ENCODE measurements at regions not wholly inside any gene's neighbourhood (a gene's known extent, or its start where the extent isn't known, plus 50 kb on each side); places are given as distances from the start of the nearest gene placed in this dataset.

DNA sequence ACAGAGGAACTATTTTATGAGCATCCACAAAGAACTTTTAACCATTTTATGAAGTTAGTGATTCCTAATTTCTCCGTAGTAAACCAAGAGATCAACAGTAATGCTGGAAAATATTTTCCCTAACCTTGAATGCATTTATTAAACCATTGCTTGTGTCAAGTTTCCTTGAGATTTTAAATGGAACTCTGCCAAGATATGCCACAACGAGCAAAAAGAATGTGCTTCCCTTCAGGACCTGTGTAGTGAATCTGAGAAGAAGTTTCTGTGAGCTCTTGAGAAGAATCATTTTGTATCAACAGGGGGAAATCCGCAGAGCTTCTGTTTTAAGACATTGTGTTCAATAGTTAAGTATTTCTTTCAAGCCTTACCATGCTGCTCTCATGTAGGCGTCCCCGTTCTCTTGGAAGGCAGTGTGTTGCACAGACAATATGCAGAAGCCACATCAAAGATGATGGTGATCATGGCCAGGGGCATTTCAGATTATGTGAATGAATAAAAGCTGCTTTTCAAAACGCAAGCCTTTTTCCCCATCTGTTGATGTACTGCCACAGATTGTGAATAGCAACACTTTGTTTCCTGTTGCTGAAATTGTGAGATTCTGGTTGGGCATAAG lies 439.8 kb downstream of the BMP2 start:
- H3K4me3 ChIP-seq (ENCODE audit: low read depth, low read length), result no peak overlapping the region
- DNase-seq (ENCODE audit: low read depth), result no peak

DNA sequence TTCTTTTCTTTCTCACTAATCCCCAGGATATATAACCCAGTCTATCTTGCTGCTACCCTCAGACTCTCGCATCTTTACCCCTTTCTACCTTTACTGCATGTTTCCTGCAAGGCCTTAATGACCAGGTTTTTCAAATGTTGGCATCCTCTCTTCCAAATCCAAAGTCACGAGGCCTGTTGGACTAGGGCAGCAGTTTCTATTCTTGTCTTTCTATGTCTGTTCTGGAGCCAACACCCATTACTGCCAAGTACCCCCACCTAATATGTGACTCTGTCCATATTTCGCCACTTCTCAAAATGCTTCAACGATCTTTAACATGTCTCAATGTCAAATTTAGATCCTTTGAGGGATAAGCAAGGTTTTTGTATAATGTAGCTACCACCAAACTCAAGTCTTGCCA lies 443.4 kb downstream of the BMP2 start:
- no peak overlapping the region for H3K4me3 ChIP-seq (ENCODE audit: low read depth, low read length)
- no peak for DNase-seq (ENCODE audit: low read depth)

DNA sequence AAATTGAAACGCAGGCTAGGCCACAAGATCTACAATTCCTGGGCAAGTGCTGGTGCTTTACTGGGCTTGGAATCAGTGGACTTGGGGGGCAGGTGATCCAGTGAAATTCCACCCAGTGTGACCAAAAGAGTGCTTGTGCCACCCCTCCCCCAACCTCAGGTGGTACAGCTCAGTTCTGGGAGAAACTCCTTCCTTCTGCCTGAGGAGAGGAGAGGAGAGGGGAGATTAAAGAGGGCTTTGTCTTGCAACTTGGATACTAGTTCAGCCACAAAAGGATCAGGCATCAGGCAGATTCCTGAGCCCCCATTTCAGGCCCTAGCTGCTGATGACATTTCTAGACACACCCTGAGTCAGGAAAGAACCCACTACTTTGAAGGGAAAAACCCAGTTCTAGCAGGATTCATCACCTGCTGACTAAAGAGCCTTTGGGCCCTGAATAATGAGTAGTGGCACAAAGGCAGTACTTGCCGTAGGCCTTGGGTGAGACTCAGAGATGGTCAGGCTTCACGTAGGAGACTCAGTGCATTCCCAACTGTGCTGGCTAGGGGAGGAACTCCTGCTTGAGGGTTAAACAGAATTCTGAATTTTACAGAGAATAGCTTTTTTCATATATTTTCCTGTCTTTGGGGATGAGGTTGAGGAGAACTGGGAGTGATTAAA lies 446.7 kb downstream of the BMP2 start:
- H3K4me3 ChIP-seq (ENCODE audit: low read depth, low read length), result no peak overlapping the region
- DNase-seq (ENCODE audit: low read depth), result no peak

DNA sequence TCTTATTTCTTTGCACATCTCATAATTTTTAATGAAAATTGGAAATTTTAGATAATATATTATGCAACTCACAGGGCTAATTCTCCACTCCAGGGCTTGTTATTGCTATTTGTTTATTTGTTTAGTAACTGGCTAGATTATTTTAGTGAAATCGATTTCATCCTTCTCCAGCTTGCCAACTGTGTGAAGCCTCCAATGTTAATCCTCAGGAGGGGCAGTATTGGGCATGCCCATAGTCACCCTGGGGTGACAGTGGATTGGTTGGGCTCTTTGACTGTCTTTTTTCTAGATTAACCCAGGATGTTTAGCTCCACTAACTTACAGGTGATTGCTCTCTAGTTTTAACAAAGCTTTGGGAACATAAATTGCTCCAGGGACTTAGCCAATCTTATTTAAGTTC lies 450.1 kb downstream of the BMP2 start:
- no peak for DNase-seq (ENCODE audit: low read depth)
- H3K4me3 ChIP-seq (ENCODE audit: low read depth, low read length), result no peak overlapping the region

DNA sequence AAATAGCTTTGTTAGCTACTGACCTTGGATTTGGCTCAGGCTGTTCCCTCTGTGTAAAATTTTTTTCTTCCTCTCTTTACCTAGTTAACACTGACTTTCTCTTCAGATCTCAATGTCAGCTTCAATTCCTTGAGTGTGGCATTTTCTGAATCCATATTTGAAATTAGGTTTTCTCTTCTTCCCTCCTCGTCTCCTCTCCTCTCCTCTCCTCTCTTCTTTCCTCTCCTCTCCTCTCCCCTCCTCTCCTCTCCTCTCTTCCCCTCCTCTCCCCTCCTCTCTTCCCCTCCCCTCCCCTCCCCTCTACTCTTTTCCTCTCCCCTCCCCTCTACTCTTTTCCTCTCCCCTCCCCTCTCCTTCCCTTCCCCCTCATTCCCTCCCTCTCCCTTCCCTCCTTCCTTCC lies 453.3 kb downstream of the BMP2 start:
- no peak overlapping the region for H3K4me3 ChIP-seq (ENCODE audit: low read depth, low read length)
- DNase-seq (ENCODE audit: low read depth), result no peak

DNA sequence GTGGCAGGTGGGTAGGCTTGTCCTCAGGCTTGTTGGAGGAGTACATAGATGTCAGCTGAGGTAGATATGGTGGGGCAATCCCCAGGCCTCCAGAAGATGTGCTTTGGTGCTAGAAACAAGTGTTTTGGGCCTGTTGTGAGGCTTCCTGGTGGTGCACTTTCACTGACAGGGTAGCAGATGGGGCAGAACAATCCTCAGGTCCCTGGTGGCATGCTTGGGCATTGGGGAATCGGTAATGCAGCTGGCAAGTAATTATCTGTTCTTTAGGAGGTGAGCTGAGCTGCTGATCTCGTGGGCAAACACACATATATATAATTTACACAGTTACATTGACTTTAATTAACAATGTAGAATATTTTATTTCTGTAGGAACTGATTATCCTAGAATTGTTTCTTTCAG lies 458.7 kb downstream of the BMP2 start:
- H3K4me3 ChIP-seq (ENCODE audit: low read depth, low read length), result no peak overlapping the region
- DNase-seq (ENCODE audit: low read depth), result no peak

DNA sequence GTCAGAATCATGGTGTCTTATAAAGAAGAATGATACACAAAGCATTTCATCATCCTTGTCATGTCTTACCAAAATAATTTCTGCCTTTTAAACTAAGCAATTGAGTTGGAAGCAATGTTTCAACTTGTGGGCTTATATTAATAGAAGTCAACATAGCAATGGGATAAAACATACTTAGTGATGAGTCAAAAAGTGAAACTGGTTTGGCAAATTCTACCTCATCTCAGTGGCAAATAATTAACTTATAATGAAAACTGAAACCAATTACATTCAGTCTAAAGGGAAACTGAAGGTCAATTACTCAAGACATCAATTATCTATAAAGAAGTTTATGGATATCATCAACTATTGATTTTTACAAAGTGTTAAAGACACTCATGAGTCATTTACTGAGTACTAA lies 463.8 kb downstream of the BMP2 start:
- H3K4me3 ChIP-seq (ENCODE audit: low read depth, low read length), result no peak overlapping the region

DNA sequence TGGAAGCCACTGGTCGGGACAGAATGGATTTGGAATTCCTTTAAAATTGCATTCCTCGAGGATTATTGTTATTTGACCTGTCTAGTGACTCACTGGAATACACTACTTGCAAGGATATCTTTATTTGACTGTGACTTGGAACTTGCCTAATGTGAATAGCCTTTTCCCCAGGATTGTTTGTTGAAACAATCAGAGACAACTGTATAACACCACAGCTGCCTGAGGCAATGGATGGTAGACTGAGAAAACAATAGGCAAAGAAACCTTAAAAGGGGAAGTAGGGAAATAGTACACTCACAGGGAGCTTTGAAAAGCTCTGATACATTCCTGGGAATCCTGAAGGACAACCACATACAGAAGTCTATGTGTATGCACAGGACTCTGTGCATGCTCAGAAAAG lies 465.3 kb downstream of the BMP2 start:
- H3K4me3 ChIP-seq (ENCODE audit: low read depth, low read length), result no peak overlapping the region
- DNase-seq (ENCODE audit: low read depth), result no peak

More for the DNA sequence above, 463.8 kb downstream of the BMP2 start:
- no peak for DNase-seq (ENCODE audit: low read depth)

DNA sequence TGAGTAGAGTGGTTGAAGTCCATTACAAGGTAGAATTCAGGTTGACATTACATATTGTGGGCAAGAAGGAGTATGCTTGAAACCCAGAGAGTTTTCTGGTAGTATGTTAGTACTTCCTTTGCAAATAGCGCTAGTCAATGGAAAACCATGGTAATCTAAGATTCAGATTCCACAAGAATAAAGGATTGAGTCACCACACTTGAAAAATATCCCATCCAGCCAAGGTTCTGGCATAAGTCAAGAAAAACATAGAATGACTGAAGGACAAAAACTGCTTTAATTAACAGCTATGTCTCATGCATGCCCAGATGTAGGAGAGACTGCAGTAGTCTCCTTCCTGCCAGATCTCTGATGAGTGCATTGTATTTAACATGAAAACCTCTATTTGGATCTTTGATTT lies 469.8 kb downstream of the BMP2 start:
- no peak overlapping the region for H3K4me3 ChIP-seq (ENCODE audit: low read depth, low read length)
- DNase-seq (ENCODE audit: low read depth), result no peak

DNA sequence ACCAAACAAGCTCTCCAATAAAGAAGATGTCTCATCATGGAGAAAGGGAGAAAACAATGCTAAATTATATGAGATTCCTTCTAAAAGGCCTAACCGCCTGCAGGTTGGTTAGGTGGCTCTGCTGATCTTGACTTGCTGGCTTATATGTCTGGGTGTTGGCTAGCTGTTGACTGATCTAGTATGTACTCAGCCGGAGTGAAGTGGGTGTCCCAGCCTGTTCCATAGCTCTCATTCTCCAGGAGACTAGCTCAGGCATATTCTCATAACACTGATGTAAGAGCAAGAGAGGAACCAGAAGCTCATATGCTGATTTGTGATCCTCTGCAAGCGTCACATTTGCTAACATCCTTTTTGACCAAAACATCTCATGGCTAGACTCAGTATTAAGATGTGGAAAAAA lies 473.0 kb downstream of the BMP2 start:
- no peak for DNase-seq (ENCODE audit: low read depth)
- no peak overlapping the region for H3K4me3 ChIP-seq (ENCODE audit: low read depth, low read length)

DNA sequence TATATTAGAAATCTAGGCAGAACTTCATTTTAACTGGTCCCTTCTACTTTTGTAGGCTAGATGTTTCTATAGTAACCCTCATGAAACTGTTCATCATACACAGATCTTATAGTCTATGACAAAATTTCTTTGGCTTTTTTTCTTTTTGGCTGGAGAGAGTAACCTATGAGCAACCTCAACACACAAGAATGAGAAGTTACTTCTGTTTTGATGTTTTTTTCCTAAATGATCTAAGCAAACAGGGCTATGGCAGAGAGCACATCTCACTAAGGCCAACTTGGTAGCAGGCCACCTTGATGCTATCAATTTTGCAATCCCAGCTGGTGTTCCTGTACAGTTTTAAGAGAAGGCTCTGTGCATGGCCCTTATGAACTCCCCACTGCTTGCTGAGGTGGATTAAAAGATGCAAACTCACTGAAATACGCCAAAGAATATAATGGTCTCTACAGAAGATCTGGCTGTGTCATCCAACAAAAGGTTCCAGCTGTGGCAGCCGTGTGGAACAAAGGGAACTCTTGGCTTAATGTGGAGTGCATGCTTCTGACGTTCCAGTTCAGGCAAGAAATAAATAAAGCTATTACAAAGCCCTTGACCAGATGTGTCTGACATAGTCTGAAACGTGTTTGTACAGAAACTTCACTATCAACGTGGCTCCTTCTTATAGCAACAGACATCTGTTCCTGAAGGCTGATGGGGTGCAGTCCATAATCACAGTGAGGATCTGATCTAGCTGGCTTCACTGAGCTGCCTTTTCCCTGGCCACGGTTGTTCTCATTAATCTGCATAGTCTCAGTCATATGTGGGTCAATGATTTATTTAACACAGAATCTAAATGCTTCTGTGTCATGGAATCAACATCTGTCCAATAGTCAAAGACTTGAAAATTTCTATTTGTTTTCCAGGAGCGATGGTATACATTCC lies 481.1 kb downstream of the BMP2 start:
- no peak for DNase-seq (ENCODE audit: low read depth)

DNA sequence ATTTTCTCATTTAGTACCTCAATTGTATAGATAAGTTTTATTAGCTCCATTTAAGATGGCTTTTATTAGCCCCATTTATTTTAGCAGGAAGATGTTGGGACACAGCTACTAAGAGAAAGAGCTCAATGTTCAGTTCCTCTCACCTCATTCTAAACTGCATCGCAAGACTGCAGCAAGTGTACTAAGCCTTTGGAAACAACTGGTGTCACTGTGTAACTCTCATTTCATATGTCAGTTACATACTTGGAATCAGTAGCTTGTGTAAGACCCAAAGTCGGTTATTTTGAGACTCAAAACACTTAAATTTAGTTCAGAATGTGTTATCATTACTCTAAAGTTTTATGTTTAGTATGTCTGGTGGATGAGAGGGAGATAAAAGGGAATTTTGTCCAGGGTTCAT lies 482.9 kb downstream of the BMP2 start:
- no peak overlapping the region for H3K4me3 ChIP-seq (ENCODE audit: low read depth, low read length)
- DNase-seq (ENCODE audit: low read depth), result no peak

More for the DNA sequence above, 481.1 kb downstream of the BMP2 start:
- H3K4me3 ChIP-seq (ENCODE audit: low read depth, low read length), result no peak overlapping the region

DNA sequence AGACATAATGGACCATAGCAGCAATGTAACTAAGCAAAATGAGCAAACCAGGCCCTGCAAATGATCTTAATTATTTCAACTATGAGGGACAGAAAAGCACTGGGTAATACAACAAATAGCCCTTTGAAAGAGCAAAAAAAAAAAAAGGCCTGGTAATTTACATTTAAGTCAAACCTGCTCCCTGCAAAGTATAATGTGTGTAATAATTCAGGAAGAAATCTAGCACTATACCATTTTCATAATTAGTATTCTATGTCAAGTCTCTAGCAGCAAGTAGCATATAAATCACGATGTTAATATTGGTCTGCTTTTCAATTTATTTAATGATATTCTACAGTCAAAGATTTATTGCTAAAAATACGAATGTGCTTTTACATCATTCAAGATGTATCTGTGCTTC lies 489.6 kb downstream of the BMP2 start:
- no peak for DNase-seq (ENCODE audit: low read depth)
- H3K4me3 ChIP-seq (ENCODE audit: low read depth, low read length), result no peak overlapping the region

DNA sequence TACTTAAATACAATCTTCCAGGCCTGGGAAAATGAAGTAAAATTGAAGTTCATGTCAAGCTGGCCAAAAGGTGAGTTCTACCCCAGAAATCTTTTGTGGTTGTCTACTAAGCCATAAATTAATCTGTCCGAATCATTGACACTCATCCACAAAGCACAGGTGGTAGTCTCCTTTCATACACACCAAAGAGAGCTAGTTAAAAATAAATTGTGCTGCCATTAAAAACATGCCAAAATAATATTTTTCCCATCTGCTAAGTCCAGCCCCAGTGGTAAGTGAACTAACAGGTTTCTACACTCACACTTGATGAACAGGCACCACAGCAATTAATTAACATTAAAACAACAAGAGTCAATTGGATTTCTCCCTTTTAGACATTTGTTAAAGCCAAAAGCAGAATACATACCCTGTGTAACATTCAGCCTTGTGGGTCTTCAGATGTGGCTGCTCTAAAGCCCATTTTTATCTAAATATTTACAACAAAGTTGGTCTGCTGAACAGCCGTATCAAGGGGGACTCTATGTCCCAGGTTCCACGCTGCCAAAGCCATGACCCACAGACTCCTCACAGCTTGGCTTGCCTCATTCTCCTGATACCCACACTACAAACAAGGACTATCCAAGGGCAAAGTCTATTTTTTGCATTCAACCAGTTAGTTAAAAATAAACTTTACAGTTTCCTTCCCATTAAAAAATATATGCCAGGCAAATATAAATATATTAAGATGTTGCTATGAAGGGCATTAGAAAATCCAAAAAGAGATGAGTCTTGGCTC lies 490.4 kb downstream of the BMP2 start:
- no peak for DNase-seq (ENCODE audit: low read depth)
- H3K4me3 ChIP-seq (ENCODE audit: low read depth, low read length), result no peak overlapping the region

DNA sequence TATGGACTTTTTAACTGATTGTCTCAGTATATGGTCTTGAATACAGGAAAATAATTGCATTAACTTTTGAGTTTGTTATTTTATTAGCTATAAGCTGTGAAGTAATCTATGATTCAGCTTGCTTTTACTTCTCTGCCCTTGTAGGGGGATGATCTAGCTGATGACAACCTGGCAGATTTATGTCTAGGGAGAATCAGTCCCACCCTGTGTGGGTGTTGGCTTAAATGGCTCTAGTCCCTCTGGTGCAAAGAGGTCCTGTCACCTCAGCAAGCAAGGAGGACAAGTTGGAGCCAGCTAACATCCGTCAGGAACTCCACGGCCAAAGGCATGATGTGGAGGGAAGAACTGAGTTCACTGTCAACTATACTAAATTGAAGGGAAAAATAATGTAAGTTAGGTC lies 495.3 kb downstream of the BMP2 start:
- DNase-seq (ENCODE audit: low read depth), result no peak
- H3K4me3 ChIP-seq (ENCODE audit: low read depth, low read length), result no peak overlapping the region

DNA sequence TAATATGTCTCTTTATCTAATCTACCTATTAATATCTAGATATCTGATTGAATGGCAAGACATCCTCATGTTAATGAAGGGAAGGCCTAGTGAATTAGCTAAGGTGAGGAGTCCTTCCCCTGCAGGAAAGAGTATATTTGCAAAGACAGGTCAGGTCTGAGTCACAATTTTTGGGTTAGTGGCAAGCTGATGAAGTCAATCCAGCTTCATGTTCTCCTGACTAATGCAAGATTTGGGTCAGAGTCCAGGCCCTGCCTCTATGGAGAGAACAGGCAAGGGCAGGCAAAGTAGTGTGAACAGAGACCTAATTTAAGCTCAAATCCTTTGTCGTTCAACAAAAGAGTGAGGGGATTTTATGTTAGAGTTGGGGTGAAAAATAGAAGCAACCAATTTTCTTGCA lies 496.7 kb downstream of the BMP2 start:
- no peak overlapping the region for H3K4me3 ChIP-seq (ENCODE audit: low read depth, low read length)
- DNase-seq (ENCODE audit: low read depth), result no peak

DNA sequence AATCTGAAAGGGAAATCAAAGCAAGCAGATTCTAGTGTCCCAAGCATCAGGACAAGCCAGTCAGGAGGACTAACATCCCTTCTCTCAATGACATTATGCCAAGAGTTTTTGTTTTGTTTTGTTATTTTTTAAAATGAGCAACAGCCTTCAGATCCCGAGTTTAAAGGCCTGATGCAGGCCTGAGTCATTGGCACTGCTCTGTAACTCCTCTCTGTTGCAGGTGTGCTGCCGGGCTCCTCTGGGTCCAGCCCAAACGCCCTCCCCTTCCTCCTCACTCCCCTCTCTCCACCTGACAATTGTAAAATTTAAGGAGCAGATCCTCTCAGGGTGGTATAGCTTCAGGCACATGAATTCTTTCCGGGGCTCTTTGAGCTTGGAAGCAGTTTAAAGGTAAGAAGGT lies 502.0 kb downstream of the BMP2 start:
- DNase-seq (ENCODE audit: low read depth), result no peak
- no peak overlapping the region for H3K4me3 ChIP-seq (ENCODE audit: low read depth, low read length)

DNA sequence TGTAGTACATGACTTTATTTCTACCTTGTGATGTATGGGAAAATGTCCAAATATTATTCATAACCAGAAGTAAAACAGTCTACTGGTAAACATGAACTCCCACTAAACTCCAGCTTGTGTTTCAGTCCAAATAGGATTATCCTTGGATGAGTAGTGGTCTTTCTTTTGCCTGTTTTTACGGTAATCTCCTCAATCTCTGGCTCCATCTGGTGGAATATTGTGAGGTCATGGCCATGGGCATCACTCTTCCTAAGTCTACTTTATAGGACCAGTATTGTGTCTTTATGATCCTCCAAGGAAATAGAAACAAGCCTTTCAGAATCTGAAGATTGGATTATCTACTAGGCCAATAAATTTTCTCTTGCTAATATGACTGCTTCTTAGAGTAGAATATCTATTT lies 505.0 kb downstream of the BMP2 start:
- DNase-seq (ENCODE audit: low read depth), result no peak
- H3K4me3 ChIP-seq (ENCODE audit: low read depth, low read length), result no peak overlapping the region

DNA sequence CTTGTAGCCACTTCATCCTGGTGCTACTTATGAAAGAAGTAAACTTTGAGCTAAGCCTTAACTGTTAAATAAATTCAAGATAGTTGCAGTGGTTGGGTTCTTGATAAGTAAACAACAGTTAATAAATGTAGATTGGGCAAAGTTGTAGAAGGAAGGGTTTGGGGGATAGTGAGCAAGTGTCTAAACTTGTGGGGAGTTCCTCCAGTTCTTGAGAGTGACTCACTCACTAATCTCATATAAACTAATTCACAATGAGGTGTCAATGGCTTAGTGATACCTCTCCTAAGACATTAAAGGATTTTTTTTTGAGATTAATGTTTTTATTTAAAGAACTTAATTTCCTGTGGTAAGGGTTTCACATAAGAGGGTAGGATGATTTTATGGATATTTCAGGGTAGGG lies 507.4 kb downstream of the BMP2 start:
- H3K4me3 ChIP-seq (ENCODE audit: low read depth, low read length), result no peak overlapping the region
- no peak for DNase-seq (ENCODE audit: low read depth)

DNA sequence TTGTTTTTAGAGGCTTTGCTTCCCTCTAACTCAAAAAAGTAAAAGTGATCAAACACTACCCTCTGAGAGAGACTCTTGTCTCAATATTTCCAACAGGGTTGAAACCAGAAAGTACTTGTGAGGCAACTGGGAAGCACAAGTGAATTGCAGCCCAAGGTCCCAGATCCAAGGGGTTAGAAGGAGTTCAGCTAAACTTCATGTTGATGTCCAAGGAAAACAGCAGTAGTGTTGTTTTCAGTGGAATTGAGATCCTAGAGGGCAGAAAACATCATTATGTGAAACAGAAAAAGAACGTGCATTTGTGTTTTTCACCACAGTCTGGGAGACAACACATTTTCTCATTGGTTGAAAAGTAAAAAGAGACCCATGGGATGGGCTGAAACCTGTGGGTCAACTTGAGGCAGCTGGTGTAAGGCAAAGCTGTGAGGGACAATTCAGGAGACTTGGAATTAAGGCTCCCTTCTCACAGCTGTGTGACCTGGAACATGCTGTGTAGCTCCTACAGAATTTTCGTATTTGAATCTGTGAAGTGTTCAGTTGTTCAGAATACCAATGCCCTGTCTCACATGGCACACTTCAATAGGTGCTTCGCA lies 508.3 kb downstream of the BMP2 start:
- no peak for DNase-seq (ENCODE audit: low read depth)
- H3K4me3 ChIP-seq (ENCODE audit: low read depth, low read length), result no peak overlapping the region

All from skeletal muscle cell (primary cell).